ENCODE measurements at regions not wholly inside any gene's neighbourhood (a gene's known extent, or its start where the extent isn't known, plus 50 kb on each side); places are given as distances from the start of the nearest gene placed in this dataset.

GRCh38 chr18:44036501-44036900 lies 644.2 kb upstream of the SETBP1 start:
- DNase-seq: no peak
- H3K4me3 Mint-ChIP-seq: no peak overlapping the region
- H3K4me1 Mint-ChIP-seq: no peaks in the 10 kb centered on the region
- no peaks in the 10 kb centered on the region for H3K36me3 Mint-ChIP-seq
- H3K27ac Mint-ChIP-seq: no peak overlapping the region
- no peaks in the 10 kb centered on the region for H3K9me3 Mint-ChIP-seq
- no peaks in the 10 kb centered on the region for H3K27me3 Mint-ChIP-seq

- H3K36me3 Mint-ChIP-seq: no peaks in the 10 kb centered on the region
- H3K27ac Mint-ChIP-seq: no peak overlapping the region
- DNase-seq: no peak
- no peaks in the 10 kb centered on the region for H3K9me3 Mint-ChIP-seq
- no peaks in the 10 kb centered on the region for H3K4me1 Mint-ChIP-seq
- no peaks in the 10 kb centered on the region for H3K27me3 Mint-ChIP-seq
- H3K4me3 Mint-ChIP-seq: no peak overlapping the region
These were observed 641.5 kb upstream of the SETBP1 start for GRCh38 chr18:44039216-44039615.

- DNase-seq: no peak
- no peak overlapping the region for H3K27ac Mint-ChIP-seq
- no peak overlapping the region for H3K4me3 Mint-ChIP-seq
- H3K9me3 Mint-ChIP-seq: no peaks in the 10 kb centered on the region
- H3K36me3 Mint-ChIP-seq: no peaks in the 10 kb centered on the region
- no peaks in the 10 kb centered on the region for H3K4me1 Mint-ChIP-seq
- no peaks in the 10 kb centered on the region for H3K27me3 Mint-ChIP-seq
These were observed 640.9 kb upstream of the SETBP1 start for GRCh38 chr18:44039826-44040225.

GRCh38 chr18:44041553-44041952 lies 639.1 kb upstream of the SETBP1 start:
- Mint-ChIP-seq H3K4me3 (no peak overlapping the region), H3K27ac (no peak overlapping the region), H3K4me1 (no peaks in the 10 kb centered on the region), H3K27me3 (no peaks in the 10 kb centered on the region), H3K36me3 (no peaks in the 10 kb centered on the region), H3K9me3 (no peaks in the 10 kb centered on the region)
- no peak for DNase-seq

- Mint-ChIP-seq H3K4me1 (no peaks in the 10 kb centered on the region), H3K27me3 (no peaks in the 10 kb centered on the region), H3K27ac (no peak overlapping the region), H3K4me3 (no peak overlapping the region), H3K36me3 (no peaks in the 10 kb centered on the region), H3K9me3 (no peaks in the 10 kb centered on the region)
- no peak for DNase-seq
These were observed 638.7 kb upstream of the SETBP1 start for GRCh38 chr18:44041961-44042360.

GRCh38 chr18:44046376-44046975 lies 634.2 kb upstream of the SETBP1 start:
- Mint-ChIP-seq H3K4me1 (no peaks in the 10 kb centered on the region), H3K36me3 (no peaks in the 10 kb centered on the region), H3K27ac (no peak overlapping the region), H3K9me3 (no peaks in the 10 kb centered on the region), H3K27me3 (no peaks in the 10 kb centered on the region), H3K4me3 (no peak overlapping the region)
- no peak for DNase-seq

- H3K4me3 Mint-ChIP-seq: no peak overlapping the region
- no peaks in the 10 kb centered on the region for H3K9me3 Mint-ChIP-seq
- H3K27ac Mint-ChIP-seq: no peak overlapping the region
- H3K4me1 Mint-ChIP-seq: no peaks in the 10 kb centered on the region
- no peaks in the 10 kb centered on the region for H3K36me3 Mint-ChIP-seq
- DNase-seq: no peak
- H3K27me3 Mint-ChIP-seq: no peaks in the 10 kb centered on the region
These were observed 633.1 kb upstream of the SETBP1 start for GRCh38 chr18:44047585-44047984.

GRCh38 chr18:44048435-44048834 lies 632.3 kb upstream of the SETBP1 start:
- H3K36me3 Mint-ChIP-seq: no peaks in the 10 kb centered on the region
- H3K4me1 Mint-ChIP-seq: no peaks in the 10 kb centered on the region
- no peaks in the 10 kb centered on the region for H3K9me3 Mint-ChIP-seq
- no peaks in the 10 kb centered on the region for H3K27me3 Mint-ChIP-seq
- no peak overlapping the region for H3K4me3 Mint-ChIP-seq
- no peak for DNase-seq
- H3K27ac Mint-ChIP-seq: no peak overlapping the region

GRCh38 chr18:44048846-44049245 lies 631.8 kb upstream of the SETBP1 start:
- Mint-ChIP-seq H3K36me3 (no peaks in the 10 kb centered on the region), H3K9me3 (no peaks in the 10 kb centered on the region), H3K4me1 (no peaks in the 10 kb centered on the region), H3K4me3 (no peak overlapping the region), H3K27me3 (no peaks in the 10 kb centered on the region), H3K27ac (no peak overlapping the region)
- DNase-seq: no peak

- Mint-ChIP-seq H3K9me3 (no peaks in the 10 kb centered on the region), H3K27me3 (no peaks in the 10 kb centered on the region), H3K27ac (no peak overlapping the region), H3K4me3 (no peak overlapping the region), H3K36me3 (no peaks in the 10 kb centered on the region), H3K4me1 (no peaks in the 10 kb centered on the region)
- DNase-seq: no peak
These were observed 629.7 kb upstream of the SETBP1 start for GRCh38 chr18:44051026-44051425.

GRCh38 chr18:44054514-44054913 lies 626.2 kb upstream of the SETBP1 start:
- Mint-ChIP-seq H3K27me3 (no peaks in the 10 kb centered on the region), H3K4me3 (no peak overlapping the region), H3K9me3 (no peaks in the 10 kb centered on the region), H3K36me3 (no peaks in the 10 kb centered on the region), H3K27ac (no peak overlapping the region), H3K4me1 (no peaks in the 10 kb centered on the region)
- no peak for DNase-seq

- H3K4me1 Mint-ChIP-seq: no peaks in the 10 kb centered on the region
- DNase-seq: no peak
- no peaks in the 10 kb centered on the region for H3K36me3 Mint-ChIP-seq
- no peak overlapping the region for H3K4me3 Mint-ChIP-seq
- no peak overlapping the region for H3K27ac Mint-ChIP-seq
- no peaks in the 10 kb centered on the region for H3K27me3 Mint-ChIP-seq
- no peaks in the 10 kb centered on the region for H3K9me3 Mint-ChIP-seq
These were observed 620.5 kb upstream of the SETBP1 start for GRCh38 chr18:44060197-44060596.

- Mint-ChIP-seq H3K27me3 (no peaks in the 10 kb centered on the region), H3K36me3 (no peaks in the 10 kb centered on the region), H3K9me3 (no peaks in the 10 kb centered on the region), H3K4me1 (no peaks in the 10 kb centered on the region), H3K27ac (no peak overlapping the region), H3K4me3 (no peak overlapping the region)
- no peak for DNase-seq
These were observed 619.2 kb upstream of the SETBP1 start for GRCh38 chr18:44061438-44061837.

GRCh38 chr18:44062345-44062744 lies 618.3 kb upstream of the SETBP1 start:
- DNase-seq: no peak
- no peaks in the 10 kb centered on the region for H3K4me1 Mint-ChIP-seq
- no peaks in the 10 kb centered on the region for H3K36me3 Mint-ChIP-seq
- H3K9me3 Mint-ChIP-seq: no peaks in the 10 kb centered on the region
- no peaks in the 10 kb centered on the region for H3K27me3 Mint-ChIP-seq
- H3K4me3 Mint-ChIP-seq: no peak overlapping the region
- no peak overlapping the region for H3K27ac Mint-ChIP-seq

- Mint-ChIP-seq H3K36me3 (no peaks in the 10 kb centered on the region), H3K4me3 (no peak overlapping the region), H3K4me1 (no peaks in the 10 kb centered on the region), H3K27me3 (no peaks in the 10 kb centered on the region), H3K27ac (no peak overlapping the region), H3K9me3 (no peaks in the 10 kb centered on the region)
- DNase-seq: no peak
These were observed 615.5 kb upstream of the SETBP1 start for GRCh38 chr18:44065206-44065605.

GRCh38 chr18:44066541-44066940 lies 614.1 kb upstream of the SETBP1 start:
- Mint-ChIP-seq H3K36me3 (no peaks in the 10 kb centered on the region), H3K27me3 (no peaks in the 10 kb centered on the region)

GRCh38 chr18:44067186-44067585 lies 613.5 kb upstream of the SETBP1 start:
- H3K27ac Mint-ChIP-seq: no peak overlapping the region
- H3K9me3 Mint-ChIP-seq: no peaks in the 10 kb centered on the region
- DNase-seq: no peak
- H3K4me1 Mint-ChIP-seq: no peaks in the 10 kb centered on the region
- no peak overlapping the region for H3K4me3 Mint-ChIP-seq
- no peaks in the 10 kb centered on the region for H3K36me3 Mint-ChIP-seq
- no peaks in the 10 kb centered on the region for H3K27me3 Mint-ChIP-seq

More at GRCh38 chr18:44066541-44066940, 614.1 kb upstream of the SETBP1 start:
- DNase-seq: no peak
- H3K9me3 Mint-ChIP-seq: no peaks in the 10 kb centered on the region
- H3K4me3 Mint-ChIP-seq: no peak overlapping the region
- no peak overlapping the region for H3K27ac Mint-ChIP-seq
- H3K4me1 Mint-ChIP-seq: no peaks in the 10 kb centered on the region
